ENCODE measurements at regions not wholly inside any gene's neighbourhood (a gene's known extent, or its start where the extent isn't known, plus 50 kb on each side); places are given as distances from the start of the nearest gene placed in this dataset.

DNA sequence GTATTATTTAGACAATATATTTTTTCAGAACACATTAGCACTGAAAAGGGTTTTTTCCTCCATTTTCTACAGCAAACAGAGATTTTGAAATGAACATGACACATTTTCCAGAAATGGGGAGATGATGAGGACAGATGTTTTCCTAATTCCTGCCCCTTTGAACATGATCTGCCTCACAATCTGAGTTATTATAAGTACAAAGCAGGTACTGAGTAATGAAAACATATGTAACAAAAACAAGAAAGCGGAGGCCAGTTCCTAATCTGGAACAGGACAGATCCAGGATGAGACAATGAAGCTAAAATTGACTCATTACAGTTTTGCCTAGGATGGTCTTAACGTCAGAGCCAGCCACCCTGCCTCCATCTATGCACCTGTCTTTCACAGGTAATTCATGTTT, 642.8 kb upstream of the NR2F2 start:
- POLR2A ChIA-PET, result no interaction called here

DNA sequence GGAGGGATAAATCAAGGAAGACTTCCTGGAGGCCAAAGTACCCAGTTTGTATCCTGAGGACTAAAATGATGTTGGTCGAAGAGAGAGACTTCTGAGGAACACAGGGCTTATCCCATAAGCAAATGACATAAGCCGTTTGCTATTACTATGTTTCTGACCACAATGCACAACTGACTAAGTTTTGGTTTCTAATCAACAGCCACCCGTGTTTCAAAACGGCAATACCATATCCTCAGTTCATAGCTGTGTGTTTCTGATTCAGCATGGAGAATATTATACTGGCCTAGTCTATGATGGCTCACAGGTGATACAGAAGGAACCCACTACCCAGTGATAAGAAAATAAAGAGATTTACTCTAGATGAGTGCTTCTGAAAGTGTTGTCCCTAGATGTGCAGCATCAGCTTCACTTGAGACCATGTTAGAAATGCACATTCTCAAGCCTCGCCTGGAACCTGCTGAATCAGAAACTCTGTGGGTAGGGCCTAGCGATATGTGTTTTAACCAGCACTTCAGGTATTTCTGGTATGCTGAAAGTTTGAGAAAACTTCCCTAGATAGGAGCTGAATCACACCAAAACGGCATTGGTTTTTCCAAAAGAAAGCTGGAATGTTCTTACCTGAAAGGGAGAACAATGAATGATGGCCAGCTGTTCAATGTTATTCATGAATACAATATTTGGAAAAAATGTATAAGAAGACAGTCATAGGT, 639.7 kb upstream of the NR2F2 start:
- Mint-ChIP-seq H3K4me3 (no peak overlapping the region), H3K9me3 (peaks cover 21% of the 10 kb centered on the region), H3K36me3 (ENCODE audit: low read depth) (no peaks in the 10 kb centered on the region), H3K4me1 (ENCODE audit: low read depth) (no peaks in the 10 kb centered on the region), H3K27me3 (peaks cover 6% of the 10 kb centered on the region), H3K27ac (no peak overlapping the region)
- ATAC-seq, result no peak
- DNase-seq, result no peak
- intact Hi-C loops (cut with micrococcal nuclease), result no loop called here
- CTCF ChIA-PET, result no interaction called here
- TF ChIP-seq CTCF (IDR thresholded peaks at IDR 0.05), result no peak
- POLR2A ChIA-PET, result no interaction called here

More for the DNA sequence above, 642.8 kb upstream of the NR2F2 start:
- no peak for DNase-seq
- no peak overlapping the region for H3K27ac Mint-ChIP-seq
- no peak for TF ChIP-seq CTCF (IDR thresholded peaks at IDR 0.05)
- ATAC-seq, result no peak
- H3K9me3 Mint-ChIP-seq, result no peaks in the 10 kb centered on the region
- CTCF ChIA-PET, result no interaction called here
- intact Hi-C loops (cut with micrococcal nuclease), result no loop called here
- H3K27me3 Mint-ChIP-seq, result peaks cover 6% of the 10 kb centered on the region
- no peaks in the 10 kb centered on the region for H3K4me1 Mint-ChIP-seq (ENCODE audit: low read depth)
- no peak overlapping the region for H3K4me3 Mint-ChIP-seq
- no peaks in the 10 kb centered on the region for H3K36me3 Mint-ChIP-seq (ENCODE audit: low read depth)

GRCh38 chr15:95693917-95694316, 636.6 kb upstream of the NR2F2 start:
- CTCF ChIA-PET, result no interaction called here

GRCh38 chr15:95698230-95698629, 632.3 kb upstream of the NR2F2 start:
- no peaks in the 10 kb centered on the region for H3K4me1 Mint-ChIP-seq (ENCODE audit: low read depth)
- peaks cover 4% of the 10 kb centered on the region for H3K36me3 Mint-ChIP-seq (ENCODE audit: low read depth)
- ChIA-PET POLR2A (no interaction called here), CTCF (no interaction called here)
- intact Hi-C loops (cut with micrococcal nuclease), result no loop called here
- no peak for TF ChIP-seq CTCF (IDR thresholded peaks at IDR 0.05)
- peaks cover 45% of the 10 kb centered on the region for H3K9me3 Mint-ChIP-seq
- H3K27ac Mint-ChIP-seq, result no peak overlapping the region
- no peak overlapping the region for H3K4me3 Mint-ChIP-seq
- DNase-seq (no peak), ATAC-seq (no peak)
- H3K27me3 Mint-ChIP-seq, result no peaks in the 10 kb centered on the region

More at GRCh38 chr15:95693917-95694316, 636.6 kb upstream of the NR2F2 start:
- TF ChIP-seq CTCF (IDR thresholded peaks at IDR 0.05), result no peak
- DNase-seq (no peak), ATAC-seq (no peak)
- Mint-ChIP-seq H3K27ac (no peak overlapping the region), H3K27me3 (peaks cover 2% of the 10 kb centered on the region), H3K4me1 (ENCODE audit: low read depth) (no peaks in the 10 kb centered on the region), H3K4me3 (no peak overlapping the region), H3K36me3 (ENCODE audit: low read depth) (no peaks in the 10 kb centered on the region), H3K9me3 (peaks cover 21% of the 10 kb centered on the region)
- POLR2A ChIA-PET, result no interaction called here
- intact Hi-C loops (cut with micrococcal nuclease), result no loop called here

GRCh38 chr15:95698951-95699350, 631.5 kb upstream of the NR2F2 start:
- Mint-ChIP-seq H3K27ac (no peak overlapping the region), H3K9me3 (peaks cover 39% of the 10 kb centered on the region), H3K36me3 (ENCODE audit: low read depth) (peaks cover 4% of the 10 kb centered on the region), H3K4me3 (no peak overlapping the region), H3K27me3 (no peaks in the 10 kb centered on the region), H3K4me1 (ENCODE audit: low read depth) (no peaks in the 10 kb centered on the region)
- POLR2A ChIA-PET, result no interaction called here
- intact Hi-C loops (cut with micrococcal nuclease), result no loop called here
- CTCF ChIA-PET, result no interaction called here
- TF ChIP-seq CTCF (IDR thresholded peaks at IDR 0.05), result no peak
- ATAC-seq (no peak), DNase-seq (no peak)

All from activated CD8-positive, alpha-beta T cell treated with anti-CD3 and anti-CD28 coated beads for 36 hours (primary cell).